ENCODE measurements at regions not wholly inside any gene's neighbourhood (a gene's known extent, or its start where the extent isn't known, plus 50 kb on each side); places are given as distances from the start of the nearest gene placed in this dataset.
A peak's percentile ranks its signal among the peaks of the same experiment; 100 is the strongest.

- DNase-seq (ENCODE audit: low read depth in 2 of 3, low spot score in 2 of 3) = no peak
These were observed 77.6 kb upstream of the MOCS1 start for GRCh38 chr6:40011844-40012243.

DNA sequence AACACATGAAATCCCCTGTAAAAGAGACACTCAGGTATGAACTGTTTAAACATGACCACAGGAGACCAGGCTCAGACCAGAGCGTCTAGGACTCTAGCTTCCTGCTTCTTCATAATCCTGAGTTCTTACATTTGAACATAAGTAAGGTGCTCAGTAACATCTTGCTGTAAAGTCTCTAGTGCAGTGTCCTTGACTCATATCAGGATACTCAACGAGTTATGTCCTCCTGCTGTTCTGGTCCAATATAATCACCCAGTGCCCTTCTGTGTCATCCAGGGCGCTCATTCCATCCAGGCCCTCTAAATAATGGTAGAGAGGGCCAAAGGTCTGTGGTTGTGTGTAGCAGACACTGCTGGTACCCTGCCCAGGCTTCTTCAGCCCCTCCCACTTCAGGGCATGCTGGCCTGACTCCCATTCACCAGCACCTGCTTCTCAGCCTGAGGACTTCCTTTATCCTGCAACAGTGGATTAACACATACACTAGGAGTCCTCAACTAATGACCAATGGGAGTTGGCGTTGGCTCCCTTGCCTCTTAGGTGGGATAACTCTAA, 66.8 kb upstream of the MOCS1 start:
- no peak for DNase-seq (ENCODE audit: low read depth in 2 of 3, low spot score in 2 of 3)

DNA sequence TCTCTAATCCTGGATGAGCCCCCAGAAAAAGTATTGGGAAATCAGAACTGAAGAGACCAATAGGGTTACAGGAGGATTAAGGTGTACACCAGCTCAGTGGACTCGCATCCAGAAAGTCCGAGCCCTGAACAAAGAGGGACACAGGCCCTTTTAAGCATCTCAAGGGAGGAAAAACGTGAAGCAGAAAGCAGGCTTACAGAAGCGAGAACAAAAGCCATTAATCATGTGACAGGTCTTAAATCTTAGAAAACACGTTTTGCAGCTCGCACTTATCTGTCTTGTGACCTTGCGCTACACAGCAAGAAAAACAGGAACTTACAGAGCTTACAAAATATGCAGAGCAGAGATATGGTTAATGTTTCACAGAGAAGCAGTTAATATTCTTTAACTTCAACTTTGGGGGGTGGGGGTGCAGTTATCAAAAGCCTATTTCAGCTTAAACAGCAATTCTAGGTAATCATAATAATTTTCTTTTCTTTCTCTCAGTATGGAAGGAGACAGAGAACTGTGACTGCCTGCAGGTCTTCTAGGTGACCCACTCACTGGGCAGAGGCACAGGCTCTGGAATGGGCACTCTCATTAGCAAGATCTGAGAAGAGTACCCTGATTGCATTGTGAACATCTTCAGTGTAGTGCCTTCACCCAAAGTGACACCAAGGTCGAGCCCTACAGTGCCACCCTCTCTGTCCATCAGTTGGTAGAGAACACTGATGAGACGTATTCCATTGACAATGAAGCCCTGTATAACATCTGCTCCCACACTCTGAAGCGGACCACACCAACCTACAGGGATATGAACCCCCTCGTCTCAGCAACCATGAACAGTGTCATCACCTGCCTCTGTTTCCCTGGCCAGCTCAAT, 65.0 kb upstream of the MOCS1 start:
- DNase-seq (ENCODE audit: low read depth in 2 of 3, low spot score in 2 of 3) = peak in 2 of 3 donors; percentile 37 to 80

- no peak for DNase-seq (ENCODE audit: low read depth in 2 of 3, low spot score in 2 of 3)
These were observed 63.9 kb upstream of the MOCS1 start for GRCh38 chr6:39998126-39998525.

DNA sequence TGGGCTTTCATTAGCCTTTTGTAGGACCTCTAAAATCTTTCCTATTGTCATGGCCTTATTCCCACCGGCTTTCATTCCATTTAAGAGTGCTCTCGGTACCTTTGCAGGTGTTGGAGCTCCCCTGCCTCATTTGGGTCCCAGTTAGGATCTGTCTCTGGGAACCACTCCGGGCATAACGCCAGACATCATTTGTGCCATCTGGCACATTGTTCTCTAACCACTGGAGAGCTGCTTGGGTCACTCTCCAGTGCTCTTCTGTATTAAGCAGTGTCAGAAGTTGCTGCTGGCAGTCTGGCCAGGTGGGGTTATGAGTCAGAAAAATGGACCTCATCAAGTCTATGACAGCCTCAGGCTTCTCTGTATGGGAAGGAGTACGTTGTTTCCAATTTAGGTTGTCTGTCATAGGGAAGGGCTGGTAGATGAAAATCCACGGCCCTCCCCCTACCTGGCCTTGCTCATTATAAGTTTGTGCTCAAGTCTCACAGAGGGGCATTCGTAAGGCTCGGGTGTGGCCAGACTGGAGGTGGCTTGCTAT, 62.9 kb upstream of the MOCS1 start:
- DNase-seq (ENCODE audit: low read depth in 2 of 3, low spot score in 2 of 3) = no peak

GRCh38 chr6:39995633-39996032, 61.4 kb upstream of the MOCS1 start:
- DNase-seq (ENCODE audit: low read depth in 2 of 3, low spot score in 2 of 3) = no peak

GRCh38 chr6:39992861-39993622, 58.8 kb upstream of the MOCS1 start:
- peak in 2 of 3 donors; percentile 8 to 48 for DNase-seq (ENCODE audit: low read depth in 2 of 3, low spot score in 2 of 3)
